AG10803 (cell line): ENCODE measurements at regions not wholly inside any gene's neighbourhood (a gene's known extent, or its start where the extent isn't known, plus 50 kb on each side); places are given as distances from the start of the nearest gene placed in this dataset.
A peak's percentile ranks its signal among the peaks of the same experiment; 100 is the strongest.

ENCODE experiments used
- DNase-seq: peaks from one replicate; pipeline ENCODE4 v3.0.0; 2010; ENCODE audit warnings: low read depth
- H3K4me3 ChIP-seq: 2 replicates; pipeline ENCODE4 v1.5.1; 2011; ENCODE audit warnings: mild to moderate bottlenecking, low read length, control low read depth
- TF ChIP-seq, protein P1 (sequence below): conservative IDR thresholded peaks from 2 replicates; pipeline ENCODE4 v1.5.1; 2011; ENCODE audit warnings: mild to moderate bottlenecking, low read length, control low read depth, inconsistent platforms

GRCh38 chr2:215699018-215699417 lies 263.1 kb upstream of the FN1 start:
- TF ChIP-seq, protein P1, sequence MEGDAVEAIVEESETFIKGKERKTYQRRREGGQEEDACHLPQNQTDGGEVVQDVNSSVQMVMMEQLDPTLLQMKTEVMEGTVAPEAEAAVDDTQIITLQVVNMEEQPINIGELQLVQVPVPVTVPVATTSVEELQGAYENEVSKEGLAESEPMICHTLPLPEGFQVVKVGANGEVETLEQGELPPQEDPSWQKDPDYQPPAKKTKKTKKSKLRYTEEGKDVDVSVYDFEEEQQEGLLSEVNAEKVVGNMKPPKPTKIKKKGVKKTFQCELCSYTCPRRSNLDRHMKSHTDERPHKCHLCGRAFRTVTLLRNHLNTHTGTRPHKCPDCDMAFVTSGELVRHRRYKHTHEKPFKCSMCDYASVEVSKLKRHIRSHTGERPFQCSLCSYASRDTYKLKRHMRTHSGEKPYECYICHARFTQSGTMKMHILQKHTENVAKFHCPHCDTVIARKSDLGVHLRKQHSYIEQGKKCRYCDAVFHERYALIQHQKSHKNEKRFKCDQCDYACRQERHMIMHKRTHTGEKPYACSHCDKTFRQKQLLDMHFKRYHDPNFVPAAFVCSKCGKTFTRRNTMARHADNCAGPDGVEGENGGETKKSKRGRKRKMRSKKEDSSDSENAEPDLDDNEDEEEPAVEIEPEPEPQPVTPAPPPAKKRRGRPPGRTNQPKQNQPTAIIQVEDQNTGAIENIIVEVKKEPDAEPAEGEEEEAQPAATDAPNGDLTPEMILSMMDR: no peak
- no peak for DNase-seq
- no peak overlapping the region for H3K4me3 ChIP-seq

GRCh38 chr2:215698566-215698965 lies 262.7 kb upstream of the FN1 start:
- TF ChIP-seq, protein P1: no peak
- no peak overlapping the region for H3K4me3 ChIP-seq
- peak; percentile 100 for DNase-seq

GRCh38 chr2:215697496-215697895 lies 261.6 kb upstream of the FN1 start:
- no peak overlapping the region for H3K4me3 ChIP-seq
- DNase-seq: no peak
- TF ChIP-seq, protein P1: no peak

- no peak overlapping the region for H3K4me3 ChIP-seq
- DNase-seq: no peak
- TF ChIP-seq, protein P1: no peak
These were observed 261.1 kb upstream of the FN1 start for GRCh38 chr2:215697003-215697402.

- H3K4me3 ChIP-seq: no peak overlapping the region
- TF ChIP-seq, protein P1: no peak
- DNase-seq: peak; percentile 79
These were observed 260.0 kb upstream of the FN1 start for GRCh38 chr2:215695861-215696260.

DNA sequence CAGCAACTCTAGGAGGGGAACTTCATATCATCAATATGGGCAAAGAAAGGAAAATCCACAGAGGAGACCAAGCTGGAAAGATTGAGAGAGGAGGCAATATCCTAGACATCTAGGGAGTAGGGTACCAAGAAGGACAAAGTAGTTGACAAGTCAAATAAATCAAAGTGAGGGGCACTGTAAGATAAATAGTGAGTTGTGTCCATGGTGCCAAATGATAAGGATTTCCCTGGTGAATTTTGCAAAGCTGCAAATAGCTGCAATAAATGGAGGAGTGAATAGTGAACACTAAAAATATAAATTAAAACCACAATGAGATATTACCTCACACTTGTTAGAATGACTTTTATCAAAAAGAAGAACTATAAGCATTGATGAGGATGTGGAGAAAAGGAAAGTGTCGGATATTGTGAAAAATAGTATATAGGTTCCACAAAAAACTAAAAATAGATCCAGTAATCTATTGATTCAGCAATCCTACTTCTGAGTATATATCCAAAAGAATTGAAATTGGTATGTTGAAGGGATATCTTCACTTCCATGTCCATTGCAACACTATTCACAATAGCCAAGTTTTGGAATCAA lies 258.2 kb upstream of the FN1 start:
- DNase-seq: no peak
- TF ChIP-seq, protein P1: no peak
- no peak overlapping the region for H3K4me3 ChIP-seq

GRCh38 chr2:215693193-215693998 lies 257.5 kb upstream of the FN1 start:
- peak; percentile 85 for DNase-seq
- no peak overlapping the region for H3K4me3 ChIP-seq
- TF ChIP-seq, protein P1: no peak
